Vagina (tissue), 2 donors: ENCODE measurements at regions not wholly inside any gene's neighbourhood (a gene's known extent, or its start where the extent isn't known, plus 50 kb on each side); places are given as distances from the start of the nearest gene placed in this dataset.
"Not testable (repeated sequence)": the region's sequence is repeated elsewhere in the genome, so short reads cannot be mapped to it uniquely, and the experiment has no call there.

Source experiments
- DNase-seq, 2 donors: peaks; one replicate each; pipeline ENCODE4 v3.0.0-alpha.2; 2017; ENCODE audit errors: extremely low spot score in 2 of 2
- H3K27ac ChIP-seq: fragments of 200-600 bp; sonication (generic); one replicate; pipeline ENCODE4 v1.5.1; 2019
- H3K27me3 ChIP-seq: fragments of 200-600 bp; sonication (generic); one replicate; pipeline ENCODE4 v1.5.1; 2019
- H3K36me3 ChIP-seq, 2 donors: fragments of 200-600 bp; sonication (generic); one replicate each; pipeline ENCODE4 v1.5.1; 2017 to 2019
- H3K4me1 ChIP-seq: fragments of 200-600 bp; sonication (generic); one replicate; pipeline ENCODE4 v1.5.1; 2019
- H3K4me3 ChIP-seq, 2 donors: fragments of 200-600 bp; sonication (generic); 1 replicate in 1 of 2; 2 replicates in 1 of 2; pipeline ENCODE4 v1.5.1; 2016 to 2019
- H3K9me3 ChIP-seq: fragments of 200-600 bp; sonication (generic); one replicate; pipeline ENCODE4 v1.5.1; 2019
- POLR2A ChIP-seq, 2 donors: fragments of 450-650 bp; IDR thresholded peaks; one replicate each; pipeline ENCODE4 v1.6.1; 2017; ENCODE audit warnings: antibody characterized with exemption in 2 of 2, mild to moderate bottlenecking in 2 of 2, moderate library complexity in 2 of 2
- POLR2AphosphoS5 ChIP-seq, 2 donors: sonication (generic); formaldehyde crosslinking; IDR thresholded peaks; one replicate each; pipeline ENCODE4 v1.9.0; 2017; ENCODE audit warnings: antibody characterized with exemption in 2 of 2, mild to moderate bottlenecking in 2 of 2, low read depth in 1 of 2; ENCODE audit not compliant: insufficient read depth in 1 of 2
- intact Hi-C: fragments of 100-400 bp; cut with DNase I; formaldehyde crosslinking; loops from one replicate; pipeline ENCODE4 v1.15.1; 2023
- TF ChIP-seq, protein P1 (sequence below), 3 experiments: fragments of 450-650 bp in 2 of 3; fragments of 200-600 bp in 1 of 3; sonication (generic) in 1 of 3; IDR thresholded peaks; one replicate each; pipeline ENCODE4 v1.5.1; 2017 to 2019; ENCODE audit warnings: antibody characterized with exemption in 3 of 3, mild to moderate bottlenecking in 2 of 3, moderate library complexity in 2 of 3

- intact Hi-C loops, result no loop called here
Observed at GRCh38 chr19:31039151-31039550, 310.1 kb downstream of the TSHZ3 start.

GRCh38 chr19:31037286-31037980 lies 311.8 kb downstream of the TSHZ3 start:
- H3K36me3 ChIP-seq, result no peaks in the 10 kb centered on the region
- H3K9me3 ChIP-seq, result no peaks in the 10 kb centered on the region
- no peak for TF ChIP-seq POLR2A (IDR thresholded peaks at IDR 0.05)
- intact Hi-C loops, result no loop called here
- no peaks in the 10 kb centered on the region for H3K4me1 ChIP-seq
- DNase-seq, result no peak
- no peak overlapping the region for H3K27ac ChIP-seq
- H3K4me3 ChIP-seq, result no peak overlapping the region
- H3K27me3 ChIP-seq, result no peaks in the 10 kb centered on the region

More at GRCh38 chr19:31039151-31039550, 310.1 kb downstream of the TSHZ3 start:
- no peaks in the 10 kb centered on the region for H3K36me3 ChIP-seq
- no peaks in the 10 kb centered on the region for H3K27me3 ChIP-seq
- no peak for TF ChIP-seq POLR2AphosphoS5 (IDR thresholded peaks at IDR 0.05; ENCODE audit: insufficient read depth in 1 of 2, low read depth in 1 of 2)
- TF ChIP-seq, protein P1, sequence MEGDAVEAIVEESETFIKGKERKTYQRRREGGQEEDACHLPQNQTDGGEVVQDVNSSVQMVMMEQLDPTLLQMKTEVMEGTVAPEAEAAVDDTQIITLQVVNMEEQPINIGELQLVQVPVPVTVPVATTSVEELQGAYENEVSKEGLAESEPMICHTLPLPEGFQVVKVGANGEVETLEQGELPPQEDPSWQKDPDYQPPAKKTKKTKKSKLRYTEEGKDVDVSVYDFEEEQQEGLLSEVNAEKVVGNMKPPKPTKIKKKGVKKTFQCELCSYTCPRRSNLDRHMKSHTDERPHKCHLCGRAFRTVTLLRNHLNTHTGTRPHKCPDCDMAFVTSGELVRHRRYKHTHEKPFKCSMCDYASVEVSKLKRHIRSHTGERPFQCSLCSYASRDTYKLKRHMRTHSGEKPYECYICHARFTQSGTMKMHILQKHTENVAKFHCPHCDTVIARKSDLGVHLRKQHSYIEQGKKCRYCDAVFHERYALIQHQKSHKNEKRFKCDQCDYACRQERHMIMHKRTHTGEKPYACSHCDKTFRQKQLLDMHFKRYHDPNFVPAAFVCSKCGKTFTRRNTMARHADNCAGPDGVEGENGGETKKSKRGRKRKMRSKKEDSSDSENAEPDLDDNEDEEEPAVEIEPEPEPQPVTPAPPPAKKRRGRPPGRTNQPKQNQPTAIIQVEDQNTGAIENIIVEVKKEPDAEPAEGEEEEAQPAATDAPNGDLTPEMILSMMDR (IDR thresholded peaks at IDR 0.05), result no peak
- no peak for TF ChIP-seq POLR2A (IDR thresholded peaks at IDR 0.05)
- no peak for DNase-seq
- no peaks in the 10 kb centered on the region for H3K4me1 ChIP-seq
- H3K9me3 ChIP-seq, result no peaks in the 10 kb centered on the region
- no peak overlapping the region for H3K27ac ChIP-seq
- no peak overlapping the region for H3K4me3 ChIP-seq

DNA sequence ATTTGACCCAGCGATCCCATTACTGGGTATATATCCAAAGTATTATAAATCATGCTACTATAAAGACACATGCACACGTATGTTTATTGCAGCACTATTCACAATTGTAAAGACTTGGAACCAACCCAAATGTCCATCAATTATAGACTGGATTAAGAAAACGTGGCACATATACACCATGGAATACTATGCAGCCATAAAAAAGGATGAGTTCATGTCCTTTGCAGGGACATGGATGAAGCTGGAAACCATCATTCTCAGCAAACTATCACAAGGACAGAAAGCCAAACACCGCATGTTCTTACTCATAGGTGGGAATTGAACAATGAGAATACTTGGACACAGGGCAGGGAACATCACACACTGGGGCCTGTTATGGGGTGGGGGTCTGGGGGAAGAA lies 317.8 kb downstream of the TSHZ3 start:
- H3K27ac ChIP-seq, intact Hi-C loops, H3K27me3 ChIP-seq, H3K36me3 ChIP-seq, H3K4me1 ChIP-seq, H3K9me3 ChIP-seq, H3K4me3 ChIP-seq, DNase-seq: not testable (repeated sequence)

- H3K9me3 ChIP-seq, result no peaks in the 10 kb centered on the region
- no peak overlapping the region for H3K4me3 ChIP-seq
- no peaks in the 10 kb centered on the region for H3K36me3 ChIP-seq
- H3K27me3 ChIP-seq, result no peaks in the 10 kb centered on the region
- TF ChIP-seq POLR2A (IDR thresholded peaks at IDR 0.05) (no peak), POLR2AphosphoS5 (IDR thresholded peaks at IDR 0.05; ENCODE audit: insufficient read depth in 1 of 2, low read depth in 1 of 2) (no peak)
- TF ChIP-seq, protein P1 (IDR thresholded peaks at IDR 0.05), result no peak
- no peak for DNase-seq
- intact Hi-C loops, result no loop called here
- no peaks in the 10 kb centered on the region for H3K4me1 ChIP-seq
- H3K27ac ChIP-seq, result no peak overlapping the region
Observed at GRCh38 chr19:31023038-31023437, 326.2 kb downstream of the TSHZ3 start.

GRCh38 chr19:31018936-31019335 lies 330.3 kb downstream of the TSHZ3 start:
- TF ChIP-seq POLR2A (IDR thresholded peaks at IDR 0.05) (no peak), POLR2AphosphoS5 (IDR thresholded peaks at IDR 0.05; ENCODE audit: insufficient read depth in 1 of 2, low read depth in 1 of 2) (no peak)
- TF ChIP-seq, protein P1 (IDR thresholded peaks at IDR 0.05), result no peak
- Histone ChIP-seq H3K27me3 (no peaks in the 10 kb centered on the region), H3K27ac (no peak overlapping the region), H3K4me1 (no peaks in the 10 kb centered on the region), H3K36me3 (no peaks in the 10 kb centered on the region), H3K4me3 (no peak overlapping the region), H3K9me3 (no peaks in the 10 kb centered on the region)
- DNase-seq, result no peak
- intact Hi-C loops, result no loop called here

DNA sequence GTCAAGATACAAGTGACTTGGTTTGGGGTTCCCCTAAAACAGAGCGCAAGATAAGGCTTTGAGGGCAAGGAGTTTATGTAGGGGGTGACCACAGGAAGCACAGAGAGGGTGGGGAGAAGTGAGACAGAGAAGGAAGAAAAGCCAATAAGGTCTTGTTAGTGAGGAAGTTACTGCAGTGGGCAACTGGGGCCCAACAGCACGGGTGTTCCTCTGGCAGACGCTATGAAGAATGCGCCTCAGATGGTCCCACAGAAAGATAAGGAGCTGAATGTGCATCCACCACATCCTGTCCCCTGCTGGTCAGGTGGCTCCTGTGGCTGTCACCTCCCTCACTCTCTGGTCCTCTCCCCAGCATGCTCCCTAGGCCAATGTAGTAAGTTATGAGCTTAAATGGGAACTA lies 333.5 kb downstream of the TSHZ3 start:
- no peak overlapping the region for H3K27ac ChIP-seq
- H3K4me1 ChIP-seq, result no peaks in the 10 kb centered on the region
- TF ChIP-seq POLR2AphosphoS5 (IDR thresholded peaks at IDR 0.05; ENCODE audit: insufficient read depth in 1 of 2, low read depth in 1 of 2), result no peak
- TF ChIP-seq, protein P1 (IDR thresholded peaks at IDR 0.05), result no peak
- no peak for TF ChIP-seq POLR2A (IDR thresholded peaks at IDR 0.05)
- H3K36me3 ChIP-seq, result no peaks in the 10 kb centered on the region
- no peak overlapping the region for H3K4me3 ChIP-seq
- intact Hi-C loops, result no loop called here
- H3K9me3 ChIP-seq, result no peaks in the 10 kb centered on the region
- no peaks in the 10 kb centered on the region for H3K27me3 ChIP-seq
- no peak for DNase-seq
